ENCODE measurements at regions not wholly inside any gene's neighbourhood (a gene's known extent, or its start where the extent isn't known, plus 50 kb on each side); places are given as distances from the start of the nearest gene placed in this dataset.

DNA sequence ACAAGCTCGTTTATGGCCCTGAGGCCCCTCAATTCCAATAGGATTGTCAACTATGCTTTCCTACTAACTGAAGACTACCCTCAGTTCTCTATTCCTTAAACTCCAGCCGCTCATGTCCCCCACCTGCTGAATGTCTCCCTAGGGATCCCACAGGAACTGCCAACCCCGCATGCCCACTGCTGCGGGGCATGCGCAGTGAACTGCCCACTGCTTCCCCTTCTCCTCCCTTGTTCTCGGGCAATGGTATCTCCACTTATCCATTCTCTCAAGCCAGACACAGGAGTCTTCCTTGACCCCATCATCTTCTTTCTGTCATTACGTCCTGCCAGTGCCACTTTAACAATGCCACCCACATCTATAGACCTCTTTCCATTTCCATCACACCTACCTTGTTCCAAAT lies 90.0 kb downstream of the FGF18 start:
- Histone ChIP-seq H3K4me1 (ENCODE audit: insufficient read depth, low read length, poor library complexity, severe bottlenecking) (no peaks in the 10 kb centered on the region), H3K36me3 (ENCODE audit: insufficient read depth, low read length, poor library complexity, severe bottlenecking) (no peaks in the 10 kb centered on the region), H3K27ac (ENCODE audit: low read depth, low read length, poor library complexity, severe bottlenecking) (no peak overlapping the region), H3K9me3 (ENCODE audit: low read depth, low read length, poor library complexity, severe bottlenecking) (no peaks in the 10 kb centered on the region), H3K27me3 (replicated peaks; ENCODE audit: insufficient read depth, low read depth, low read length, poor library complexity) (no peaks in the 10 kb centered on the region), H3K4me3 (ENCODE audit: low read depth, low read length, poor library complexity, severe bottlenecking) (no peak overlapping the region)
- CTCF ChIA-PET, result no interaction called here
- no peak for DNase-seq (ENCODE audit: low spot score)
- TF ChIP-seq, protein P1, sequence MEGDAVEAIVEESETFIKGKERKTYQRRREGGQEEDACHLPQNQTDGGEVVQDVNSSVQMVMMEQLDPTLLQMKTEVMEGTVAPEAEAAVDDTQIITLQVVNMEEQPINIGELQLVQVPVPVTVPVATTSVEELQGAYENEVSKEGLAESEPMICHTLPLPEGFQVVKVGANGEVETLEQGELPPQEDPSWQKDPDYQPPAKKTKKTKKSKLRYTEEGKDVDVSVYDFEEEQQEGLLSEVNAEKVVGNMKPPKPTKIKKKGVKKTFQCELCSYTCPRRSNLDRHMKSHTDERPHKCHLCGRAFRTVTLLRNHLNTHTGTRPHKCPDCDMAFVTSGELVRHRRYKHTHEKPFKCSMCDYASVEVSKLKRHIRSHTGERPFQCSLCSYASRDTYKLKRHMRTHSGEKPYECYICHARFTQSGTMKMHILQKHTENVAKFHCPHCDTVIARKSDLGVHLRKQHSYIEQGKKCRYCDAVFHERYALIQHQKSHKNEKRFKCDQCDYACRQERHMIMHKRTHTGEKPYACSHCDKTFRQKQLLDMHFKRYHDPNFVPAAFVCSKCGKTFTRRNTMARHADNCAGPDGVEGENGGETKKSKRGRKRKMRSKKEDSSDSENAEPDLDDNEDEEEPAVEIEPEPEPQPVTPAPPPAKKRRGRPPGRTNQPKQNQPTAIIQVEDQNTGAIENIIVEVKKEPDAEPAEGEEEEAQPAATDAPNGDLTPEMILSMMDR (conservative IDR thresholded peaks at IDR 0.05; ENCODE audit: low read depth, low read length), result no peak
- TF ChIP-seq EZH2 (IDR thresholded peaks at IDR 0.05; ENCODE audit: borderline replicate concordance, low read depth, low read length, poor library complexity, severe bottlenecking), result no peak
- intact Hi-C loops (cut with micrococcal nuclease; ENCODE audit: unreplicated experiment), result no loop called here
- BruUV-seq (replicated peaks), result no TSS peak
- POLR2A ChIA-PET (ENCODE audit: low non-redundant PET), result no interaction called here

DNA sequence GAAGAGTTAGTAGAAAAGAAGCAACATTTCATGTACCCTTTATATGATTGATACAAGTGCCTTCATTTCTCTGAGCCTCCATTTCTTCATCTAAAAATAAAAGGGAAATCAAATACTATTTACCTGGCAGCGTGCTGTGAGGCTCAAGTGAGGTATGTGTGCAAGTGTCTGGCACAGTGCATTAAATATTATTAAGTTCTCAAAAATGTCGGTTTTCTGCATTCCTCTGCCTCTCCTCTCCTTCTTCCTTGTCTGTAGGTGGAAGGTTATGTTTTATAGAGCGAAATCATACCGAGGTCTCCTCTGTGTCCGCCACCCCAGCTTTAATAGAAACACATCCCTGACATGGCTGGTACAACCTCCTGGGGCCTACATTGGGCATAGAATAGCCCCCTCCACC lies 93.0 kb downstream of the FGF18 start:
- no peaks in the 10 kb centered on the region for H3K27me3 ChIP-seq (replicated peaks; ENCODE audit: insufficient read depth, low read depth, low read length, poor library complexity)
- TF ChIP-seq, protein P1 (conservative IDR thresholded peaks at IDR 0.05; ENCODE audit: low read depth, low read length), result no peak
- no peak for TF ChIP-seq EZH2 (IDR thresholded peaks at IDR 0.05; ENCODE audit: borderline replicate concordance, low read depth, low read length, poor library complexity, severe bottlenecking)
- no peaks in the 10 kb centered on the region for H3K4me1 ChIP-seq (ENCODE audit: insufficient read depth, low read length, poor library complexity, severe bottlenecking)
- POLR2A ChIA-PET (ENCODE audit: low non-redundant PET), result no interaction called here
- intact Hi-C loops (cut with micrococcal nuclease; ENCODE audit: unreplicated experiment), result no loop called here
- CTCF ChIA-PET, result no interaction called here
- DNase-seq (ENCODE audit: low spot score), result no peak
- no TSS peak for BruUV-seq (replicated peaks)
- H3K36me3 ChIP-seq (ENCODE audit: insufficient read depth, low read length, poor library complexity, severe bottlenecking), result no peaks in the 10 kb centered on the region
- H3K27ac ChIP-seq (ENCODE audit: low read depth, low read length, poor library complexity, severe bottlenecking), result no peak overlapping the region
- no peaks in the 10 kb centered on the region for H3K9me3 ChIP-seq (ENCODE audit: low read depth, low read length, poor library complexity, severe bottlenecking)
- H3K4me3 ChIP-seq (ENCODE audit: low read depth, low read length, poor library complexity, severe bottlenecking), result no peak overlapping the region

DNA sequence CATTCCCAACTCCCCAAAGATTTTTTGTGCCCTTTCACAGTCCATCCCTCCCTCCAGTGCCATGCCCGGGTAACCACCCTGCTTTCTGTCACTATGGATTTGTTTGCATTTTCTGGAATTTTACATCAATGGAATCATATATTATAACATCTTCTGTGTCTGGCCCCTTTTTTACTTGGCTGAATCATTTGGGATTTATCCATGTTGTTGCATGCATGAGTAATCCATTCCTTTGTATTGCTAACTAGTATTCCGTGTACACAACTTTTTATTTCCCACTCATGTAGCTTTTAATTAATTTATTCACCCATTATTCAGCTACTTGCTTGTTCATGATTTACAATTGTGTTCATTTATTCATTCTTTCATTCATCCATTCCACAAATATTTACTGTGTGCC lies 94.1 kb downstream of the FGF18 start:
- H3K27me3 ChIP-seq (replicated peaks; ENCODE audit: insufficient read depth, low read depth, low read length, poor library complexity), result no peaks in the 10 kb centered on the region
- DNase-seq (ENCODE audit: low spot score), result no peak
- H3K27ac ChIP-seq (ENCODE audit: low read depth, low read length, poor library complexity, severe bottlenecking), result no peak overlapping the region
- H3K4me3 ChIP-seq (ENCODE audit: low read depth, low read length, poor library complexity, severe bottlenecking), result no peak overlapping the region
- intact Hi-C loops (cut with micrococcal nuclease; ENCODE audit: unreplicated experiment), result no loop called here
- no TSS peak for BruUV-seq (replicated peaks)
- TF ChIP-seq, protein P1 (conservative IDR thresholded peaks at IDR 0.05; ENCODE audit: low read depth, low read length), result no peak
- TF ChIP-seq EZH2 (IDR thresholded peaks at IDR 0.05; ENCODE audit: borderline replicate concordance, low read depth, low read length, poor library complexity, severe bottlenecking), result no peak
- CTCF ChIA-PET, result no interaction called here
- H3K36me3 ChIP-seq (ENCODE audit: insufficient read depth, low read length, poor library complexity, severe bottlenecking), result no peaks in the 10 kb centered on the region
- no peaks in the 10 kb centered on the region for H3K4me1 ChIP-seq (ENCODE audit: insufficient read depth, low read length, poor library complexity, severe bottlenecking)
- no peaks in the 10 kb centered on the region for H3K9me3 ChIP-seq (ENCODE audit: low read depth, low read length, poor library complexity, severe bottlenecking)
- POLR2A ChIA-PET (ENCODE audit: low non-redundant PET), result no interaction called here

All from A673 (cell line).